Left ventricle myocardium inferior (tissue), 1 donor: ENCODE measurements at regions not wholly inside any gene's neighbourhood (a gene's known extent, or its start where the extent isn't known, plus 50 kb on each side); places are given as distances from the start of the nearest gene placed in this dataset.

Source experiments
- DNase-seq: peaks from one replicate; pipeline ENCODE4 v3.0.0-alpha.2; 2020
- H3K27ac ChIP-seq: fragments of 200-600 bp; replicated peaks from 2 replicates; pipeline ENCODE4 v1.8.0; 2021
- H3K27me3 ChIP-seq: fragments of 200-600 bp; 2 replicates; pipeline ENCODE4 v1.8.0; 2021; ENCODE audit warnings: low read depth
- H3K36me3 ChIP-seq: fragments of 200-600 bp; 2 replicates; pipeline ENCODE4 v1.8.0; 2021
- H3K4me1 ChIP-seq: fragments of 200-600 bp; 2 replicates; pipeline ENCODE4 v1.8.0; 2021
- H3K4me3 ChIP-seq: fragments of 200-600 bp; 2 replicates; pipeline ENCODE4 v1.8.0; 2021; ENCODE audit warnings: mild to moderate bottlenecking, moderate library complexity
- H3K9me3 ChIP-seq: fragments of 200-600 bp; replicated peaks from 2 replicates; pipeline ENCODE4 v1.8.0; 2021
- CTCF ChIP-seq: fragments of 200-600 bp; IDR thresholded peaks from 2 replicates; pipeline ENCODE4 v1.8.0; 2021; ENCODE audit warnings: antibody characterized with exemption, mild to moderate bottlenecking, borderline replicate concordance
- intact Hi-C: fragments of 100-400 bp; cut with micrococcal nuclease; formaldehyde crosslinking; loops from one replicate; pipeline ENCODE4 v1.11.0; 2022
- donor health status: DM: no; HTN: yes; CAD: no; lungs with severe emphysema.

GRCh38 chr4:12729384-12729783, 754.8 kb downstream of the RAB28 start:
- H3K27me3 ChIP-seq = peaks cover 4% of the 10 kb centered on the region
- no peak for DNase-seq
- no peak overlapping the region for H3K4me3 ChIP-seq
- no peaks in the 10 kb centered on the region for H3K36me3 ChIP-seq
- H3K4me1 ChIP-seq = no peaks in the 10 kb centered on the region
- peak; percentile 52 for TF ChIP-seq CTCF
- intact Hi-C loops = no loop called here
- H3K9me3 ChIP-seq = no peaks in the 10 kb centered on the region
- H3K27ac ChIP-seq = no peak overlapping the region

GRCh38 chr4:12724510-12724909, 759.6 kb downstream of the RAB28 start:
- intact Hi-C loops = no loop called here
- H3K9me3 ChIP-seq = no peaks in the 10 kb centered on the region
- no peaks in the 10 kb centered on the region for H3K4me1 ChIP-seq
- H3K4me3 ChIP-seq = peak overlapping the region; percentile 3
- DNase-seq = no peak
- no peaks in the 10 kb centered on the region for H3K27me3 ChIP-seq
- peak; percentile 71 for TF ChIP-seq CTCF
- H3K27ac ChIP-seq = no peak overlapping the region
- no peaks in the 10 kb centered on the region for H3K36me3 ChIP-seq

- no peak for DNase-seq
- Histone ChIP-seq H3K4me1 (no peaks in the 10 kb centered on the region), H3K9me3 (no peaks in the 10 kb centered on the region), H3K36me3 (no peaks in the 10 kb centered on the region), H3K4me3 (peak overlapping the region; percentile 3), H3K27me3 (no peaks in the 10 kb centered on the region), H3K27ac (no peak overlapping the region)
- TF ChIP-seq CTCF = no peak
- intact Hi-C loops = no loop called here
These were observed 760.2 kb downstream of the RAB28 start for GRCh38 chr4:12723849-12724447.

GRCh38 chr4:12716896-12717295, 767.2 kb downstream of the RAB28 start:
- H3K27me3 ChIP-seq = no peaks in the 10 kb centered on the region
- DNase-seq = no peak
- no peak for TF ChIP-seq CTCF
- intact Hi-C loops = no loop called here
- H3K4me1 ChIP-seq = no peaks in the 10 kb centered on the region
- H3K9me3 ChIP-seq = peaks cover 9% of the 10 kb centered on the region
- H3K4me3 ChIP-seq = no peak overlapping the region
- H3K36me3 ChIP-seq = no peaks in the 10 kb centered on the region
- no peak overlapping the region for H3K27ac ChIP-seq

- no peak for DNase-seq
- H3K9me3 ChIP-seq = peaks cover 13% of the 10 kb centered on the region
- no peaks in the 10 kb centered on the region for H3K36me3 ChIP-seq
- TF ChIP-seq CTCF = no peak
- no peak overlapping the region for H3K4me3 ChIP-seq
- no peaks in the 10 kb centered on the region for H3K4me1 ChIP-seq
- H3K27ac ChIP-seq = no peak overlapping the region
- no peaks in the 10 kb centered on the region for H3K27me3 ChIP-seq
- intact Hi-C loops = no loop called here
These were observed 771.3 kb downstream of the RAB28 start for GRCh38 chr4:12712648-12713339.
